HG03521 (cell line): ENCODE measurements at regions not wholly inside any gene's neighbourhood (a gene's known extent, or its start where the extent isn't known, plus 50 kb on each side); places are given as distances from the start of the nearest gene placed in this dataset.

Source experiments
- ATAC-seq: cut with Tn5 transposase; IDR thresholded peaks from one replicate; pipeline ENCODE4 v1.9.1; 2021; ENCODE audit warnings: mild to moderate bottlenecking, moderate library complexity; ENCODE audit not compliant: unreplicated experiment

GRCh38 chr10:126846959-126847358, 58.3 kb upstream of the DOCK1 start:
- ATAC-seq = no peak

GRCh38 chr10:126847666-126848065, 57.6 kb upstream of the DOCK1 start:
- no peak for ATAC-seq

GRCh38 chr10:126849646-126850045, 55.6 kb upstream of the DOCK1 start:
- ATAC-seq = no peak

- ATAC-seq = no peak
These were observed 53.7 kb upstream of the DOCK1 start for GRCh38 chr10:126851414-126852108.

- ATAC-seq = no peak
These were observed 50.3 kb upstream of the DOCK1 start for GRCh38 chr10:126854726-126855495.
